Thyroid gland (tissue), 4 donors: ENCODE measurements at regions not wholly inside any gene's neighbourhood (a gene's known extent, or its start where the extent isn't known, plus 50 kb on each side); places are given as distances from the start of the nearest gene placed in this dataset.

Experiments
- POLR2A ChIP-seq, 2 donors: fragments of 450-650 bp; IDR thresholded peaks; one replicate each; pipeline ENCODE4 v1.6.1; 2017; ENCODE audit warnings: antibody characterized with exemption in 2 of 2, mild to moderate bottlenecking in 2 of 2, moderate library complexity in 1 of 2
- TF ChIP-seq, protein P1 (sequence below), 6 experiments: fragments of 200-600 bp in 3 of 6; fragments of 450-650 bp in 3 of 6; sonication (generic) in 3 of 6; IDR thresholded peaks; one replicate each; pipeline ENCODE4 v1.5.1; 2016 to 2019; ENCODE audit warnings: antibody characterized with exemption in 6 of 6, mild to moderate bottlenecking in 2 of 6, inconsistent platforms in 1 of 6, moderate library complexity in 1 of 6

DNA sequence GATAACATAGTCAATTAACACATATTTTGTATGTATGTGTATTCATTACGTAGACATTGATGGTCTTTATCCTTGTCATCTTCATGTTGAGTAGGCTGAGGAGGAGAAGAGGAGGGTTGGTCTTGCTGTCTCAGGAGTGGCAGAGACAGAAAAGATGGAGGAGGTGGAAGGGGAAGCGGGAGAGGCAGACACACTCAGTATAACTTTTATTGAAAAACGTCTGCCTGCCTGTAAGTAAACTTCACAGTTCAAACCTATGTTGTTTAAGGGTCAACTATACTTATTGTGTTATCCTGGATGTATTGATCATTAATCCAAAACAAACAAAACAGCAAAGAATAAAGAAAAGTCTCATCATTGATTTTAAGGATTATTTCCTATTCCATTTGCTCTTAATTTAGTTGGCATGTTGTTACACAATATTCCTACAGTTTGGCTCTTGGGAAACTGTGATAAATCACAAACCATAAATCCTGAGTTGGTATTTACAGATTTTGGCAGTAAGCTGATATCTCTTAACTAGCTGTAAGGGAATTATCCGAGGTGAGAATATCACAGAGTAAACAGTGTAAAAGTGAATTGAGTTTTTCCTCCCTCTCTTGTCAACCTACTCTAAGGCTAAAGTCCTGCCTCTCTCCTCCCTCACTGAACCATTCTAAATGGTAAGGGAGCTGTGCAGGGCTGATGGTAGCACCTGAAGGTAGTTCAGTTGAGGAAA is 487.2 kb downstream of the SPATA31D1 start:
- TF ChIP-seq, protein P1, sequence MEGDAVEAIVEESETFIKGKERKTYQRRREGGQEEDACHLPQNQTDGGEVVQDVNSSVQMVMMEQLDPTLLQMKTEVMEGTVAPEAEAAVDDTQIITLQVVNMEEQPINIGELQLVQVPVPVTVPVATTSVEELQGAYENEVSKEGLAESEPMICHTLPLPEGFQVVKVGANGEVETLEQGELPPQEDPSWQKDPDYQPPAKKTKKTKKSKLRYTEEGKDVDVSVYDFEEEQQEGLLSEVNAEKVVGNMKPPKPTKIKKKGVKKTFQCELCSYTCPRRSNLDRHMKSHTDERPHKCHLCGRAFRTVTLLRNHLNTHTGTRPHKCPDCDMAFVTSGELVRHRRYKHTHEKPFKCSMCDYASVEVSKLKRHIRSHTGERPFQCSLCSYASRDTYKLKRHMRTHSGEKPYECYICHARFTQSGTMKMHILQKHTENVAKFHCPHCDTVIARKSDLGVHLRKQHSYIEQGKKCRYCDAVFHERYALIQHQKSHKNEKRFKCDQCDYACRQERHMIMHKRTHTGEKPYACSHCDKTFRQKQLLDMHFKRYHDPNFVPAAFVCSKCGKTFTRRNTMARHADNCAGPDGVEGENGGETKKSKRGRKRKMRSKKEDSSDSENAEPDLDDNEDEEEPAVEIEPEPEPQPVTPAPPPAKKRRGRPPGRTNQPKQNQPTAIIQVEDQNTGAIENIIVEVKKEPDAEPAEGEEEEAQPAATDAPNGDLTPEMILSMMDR (IDR thresholded peaks at IDR 0.05) = no peak
- TF ChIP-seq POLR2A (IDR thresholded peaks at IDR 0.05) = no peak
